Anterior cingulate cortex (tissue), 58 donors: ENCODE measurements at regions not wholly inside any gene's neighbourhood (a gene's known extent, or its start where the extent isn't known, plus 50 kb on each side); places are given as distances from the start of the nearest gene placed in this dataset.
"Not testable (repeated sequence)": the region's sequence is repeated elsewhere in the genome, so short reads cannot be mapped to it uniquely, and the experiment has no call there.

Source experiments
- DNase-seq, 58 donors: peaks; one replicate each; lab custom pipeline; 2025; lab: John Stamatoyannopoulos, UW

GRCh38 chrX:151042842-151043241 lies 59.7 kb downstream of the HMGB3 start:
- DNase-seq = no peak

GRCh38 chrX:151066373-151066772 lies 83.2 kb downstream of the HMGB3 start:
- DNase-seq = not testable (repeated sequence)

- no peak for DNase-seq
Observed at GRCh38 chrX:151073767-151074166, 90.6 kb downstream of the HMGB3 start.

GRCh38 chrX:151081016-151081415 lies 95.4 kb upstream of the GPR50 start:
- DNase-seq = no peak

GRCh38 chrX:151082077-151082948 lies 94.1 kb upstream of the GPR50 start:
- peak in 52 of 58 donors; percentile 1 to 69 (median 32) for DNase-seq

GRCh38 chrX:151084454-151084853 lies 91.9 kb upstream of the GPR50 start:
- DNase-seq = no peak

- no peak for DNase-seq
Observed at GRCh38 chrX:151085207-151085606, 91.2 kb upstream of the GPR50 start.

GRCh38 chrX:151088221-151088620 lies 88.2 kb upstream of the GPR50 start:
- no peak for DNase-seq

- no peak for DNase-seq
Observed at GRCh38 chrX:151099001-151099400, 77.4 kb upstream of the GPR50 start.

- no peak for DNase-seq
Observed at GRCh38 chrX:151100799-151101198, 75.6 kb upstream of the GPR50 start.

GRCh38 chrX:151113200-151113599 lies 63.2 kb upstream of the GPR50 start:
- not testable (repeated sequence) for DNase-seq
